GM21390 (cell line): ENCODE measurements at regions not wholly inside any gene's neighbourhood (a gene's known extent, or its start where the extent isn't known, plus 50 kb on each side); places are given as distances from the start of the nearest gene placed in this dataset.
"Not testable (repeated sequence)": the region's sequence is repeated elsewhere in the genome, so short reads cannot be mapped to it uniquely, and the experiment has no call there.

Source experiments
- ATAC-seq: cut with Tn5 transposase; IDR thresholded peaks from one replicate; pipeline ENCODE4 v1.9.1; 2021; ENCODE audit not compliant: unreplicated experiment

DNA sequence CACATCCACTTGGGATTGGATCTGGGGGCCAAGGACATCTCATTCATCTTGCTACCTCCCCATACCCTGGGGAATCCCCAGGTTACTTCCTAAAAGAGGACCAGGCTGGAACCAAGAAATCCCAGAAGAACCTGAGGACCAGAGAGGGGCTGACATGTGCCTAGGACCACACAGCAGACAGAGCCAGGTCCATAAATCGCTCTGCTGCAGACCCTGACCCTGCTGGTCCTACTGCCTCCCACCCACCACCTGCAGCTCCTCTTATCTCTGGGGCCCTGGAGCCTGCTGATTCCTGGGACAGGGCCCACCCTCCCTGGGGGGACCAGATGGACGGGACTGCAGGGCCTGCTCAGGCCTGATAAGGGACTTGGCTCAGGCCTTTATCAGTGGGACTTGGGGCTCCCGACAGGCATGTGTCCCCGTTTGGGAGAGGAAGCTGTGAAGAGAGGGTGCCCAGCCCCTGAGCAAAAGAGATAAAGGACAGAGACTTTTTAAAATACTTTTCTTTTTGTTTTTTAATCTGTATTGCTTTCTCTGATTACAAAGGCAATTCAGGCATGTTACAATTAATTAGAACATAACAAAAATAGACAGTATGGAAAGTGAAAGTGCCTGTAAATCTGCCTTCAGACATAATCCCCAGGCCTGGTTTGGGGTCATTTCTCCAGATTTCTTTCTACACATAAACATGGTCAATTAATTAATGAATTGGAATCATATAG, 101.3 kb upstream of the LARP1 start:
- no peak for ATAC-seq

DNA sequence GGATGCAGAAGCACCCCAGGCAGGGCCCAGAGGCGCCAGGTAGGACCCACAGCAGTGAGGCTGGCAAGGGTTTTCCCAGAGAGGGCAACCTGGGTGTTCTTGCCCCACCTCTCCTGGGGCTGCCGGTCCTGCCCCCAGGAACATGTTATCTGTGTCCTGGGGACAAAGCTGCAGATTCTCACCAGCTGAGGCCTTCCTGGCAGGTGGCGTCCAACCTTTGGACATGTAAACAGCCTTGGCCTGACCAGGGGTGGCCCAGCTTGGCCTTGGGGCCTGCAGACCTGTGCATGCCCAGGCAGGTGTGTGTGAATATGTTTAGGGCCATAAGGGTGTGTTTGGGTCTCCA, 101.8 kb upstream of the LARP1 start:
- ATAC-seq, result no peak

DNA sequence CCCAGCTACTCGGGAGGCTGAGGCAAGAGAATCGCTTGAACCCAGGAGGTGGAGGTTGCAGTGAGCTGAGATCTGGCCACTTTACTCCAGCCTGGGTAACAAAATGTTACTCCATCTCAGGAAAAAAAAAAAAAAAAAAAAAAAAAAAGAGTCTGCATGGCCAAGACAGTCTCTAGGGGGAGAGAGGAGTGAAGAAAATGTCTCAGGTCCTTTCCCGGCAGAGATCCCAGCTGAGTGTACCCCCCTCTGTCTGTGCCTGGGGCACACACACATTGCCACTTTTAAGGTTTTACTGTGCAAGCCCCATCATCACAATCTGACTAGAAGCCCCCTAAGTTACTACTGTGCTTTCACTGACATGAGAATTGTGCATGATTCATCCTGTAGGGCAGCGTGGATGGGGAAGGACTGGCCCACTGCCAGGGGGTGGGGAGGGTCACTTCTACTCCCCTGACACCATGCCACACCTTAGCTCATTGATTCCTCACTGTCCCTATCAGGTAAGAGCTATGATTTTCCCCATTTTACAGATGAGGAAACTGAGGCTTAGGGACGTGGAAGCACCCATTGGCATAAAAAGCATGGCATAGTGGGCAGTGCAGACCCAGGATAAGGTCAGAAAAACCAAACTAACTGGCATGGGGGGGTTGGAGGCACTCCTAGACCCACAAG, 102.3 kb upstream of the LARP1 start:
- ATAC-seq, result no peak

DNA sequence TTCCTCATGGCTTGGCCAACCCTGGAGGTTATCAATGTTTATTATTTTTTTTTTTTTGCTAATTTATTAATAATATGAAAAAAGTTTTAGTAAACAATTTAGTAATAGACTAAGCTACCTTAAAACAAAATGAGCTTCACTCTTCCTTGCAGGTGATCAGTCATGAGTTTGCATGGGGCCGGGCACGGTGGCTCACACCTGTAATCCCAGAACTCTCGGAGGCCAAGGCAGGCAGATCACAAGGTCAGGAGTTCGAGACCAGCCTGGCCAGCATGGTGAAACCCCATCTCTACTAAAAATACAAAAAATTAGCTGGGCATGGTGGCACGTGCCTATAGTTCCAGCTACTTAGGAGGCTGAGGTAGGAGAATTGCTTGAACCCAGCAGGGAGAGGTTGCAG, 103.4 kb upstream of the LARP1 start:
- not testable (repeated sequence) for ATAC-seq

DNA sequence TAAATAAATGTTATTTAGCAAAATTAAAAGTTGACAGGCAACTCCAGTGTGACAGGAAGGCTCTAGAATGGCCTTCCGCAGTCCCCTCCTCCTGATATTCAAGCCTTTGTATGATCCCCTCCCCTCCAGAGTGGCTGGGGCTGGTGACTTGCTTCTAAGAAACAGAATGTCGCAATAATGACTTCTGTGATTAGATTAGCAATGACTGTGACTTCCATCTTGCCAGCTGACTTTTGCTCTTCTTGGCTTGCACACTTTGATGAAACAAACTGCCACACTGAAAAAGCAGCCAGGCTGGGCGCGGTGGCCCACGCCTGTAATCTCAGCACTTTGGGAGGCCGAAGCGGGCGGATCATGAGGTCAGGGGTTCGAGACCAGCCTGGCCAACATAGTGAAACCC, 106.5 kb upstream of the LARP1 start:
- ATAC-seq, result no peak

DNA sequence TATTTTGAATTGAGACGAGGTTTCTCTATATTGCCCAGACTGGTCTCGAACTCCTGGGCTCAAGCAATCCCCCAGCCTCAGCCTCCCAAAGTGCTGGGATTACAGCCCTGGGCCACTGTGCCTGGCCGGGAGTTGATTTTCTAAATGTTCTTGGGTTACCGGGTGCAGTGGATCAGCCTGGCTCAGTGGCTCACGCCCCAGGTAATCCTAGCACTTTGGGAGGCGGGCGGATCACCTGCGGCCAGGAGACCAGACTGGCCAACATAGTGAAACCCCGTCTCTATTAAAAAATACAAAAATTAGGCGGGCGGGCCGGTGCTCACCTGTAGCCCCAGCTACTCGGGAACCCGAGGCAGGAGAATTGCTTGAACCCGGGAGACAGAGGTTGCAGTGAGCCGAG, 106.9 kb upstream of the LARP1 start:
- ATAC-seq, result no peak

DNA sequence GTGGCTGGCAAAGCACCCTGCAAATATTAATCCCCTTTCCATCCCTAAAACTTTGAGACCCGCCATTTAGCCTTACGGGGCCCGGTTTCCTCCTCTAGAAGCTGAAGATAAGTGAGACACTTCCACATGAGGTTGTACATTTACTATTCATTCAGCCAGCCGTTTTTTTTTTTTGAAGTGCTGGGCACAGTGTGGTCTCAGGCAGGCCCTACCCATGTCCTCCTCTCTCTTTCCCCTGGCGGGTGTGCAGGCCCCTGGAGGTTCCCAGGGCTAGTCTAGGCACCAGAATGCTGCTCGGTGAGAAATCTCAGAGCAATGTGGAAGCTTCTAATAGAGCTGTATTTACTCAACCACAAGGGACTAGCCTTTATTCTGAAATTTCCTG, 107.4 kb upstream of the LARP1 start:
- no peak for ATAC-seq

DNA sequence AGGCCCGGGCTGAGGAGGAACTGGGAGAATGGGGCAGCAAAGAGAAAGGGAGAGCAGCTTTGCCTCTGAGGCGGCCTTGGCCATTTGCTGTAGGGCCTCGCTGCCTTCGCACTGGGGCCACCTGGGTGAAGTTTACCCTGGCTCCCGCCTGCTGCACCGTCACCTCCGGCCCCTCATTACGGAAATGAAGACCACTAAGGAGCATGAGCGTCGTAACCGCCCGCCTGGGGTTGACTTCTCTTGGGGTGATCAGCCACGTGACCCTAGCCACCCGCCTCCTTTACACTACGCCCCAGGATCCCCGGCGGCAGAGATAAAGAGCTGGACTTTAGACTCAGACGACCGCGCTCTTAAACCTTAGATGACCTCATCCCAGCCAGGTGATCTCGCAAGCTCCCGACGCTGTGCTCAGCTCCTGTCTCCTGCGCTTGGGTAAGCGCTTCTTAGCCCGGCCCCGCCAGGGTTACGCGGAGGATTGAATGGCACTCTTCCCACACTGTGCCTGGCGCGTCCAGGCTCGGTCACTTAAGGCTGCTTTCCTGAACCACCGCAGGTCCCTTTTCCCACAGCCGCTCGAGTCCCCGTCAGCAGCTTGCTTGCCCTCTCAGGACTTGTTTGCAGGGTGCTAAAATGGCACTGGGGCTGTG, 107.9 kb upstream of the LARP1 start:
- peak; percentile 50 for ATAC-seq

DNA sequence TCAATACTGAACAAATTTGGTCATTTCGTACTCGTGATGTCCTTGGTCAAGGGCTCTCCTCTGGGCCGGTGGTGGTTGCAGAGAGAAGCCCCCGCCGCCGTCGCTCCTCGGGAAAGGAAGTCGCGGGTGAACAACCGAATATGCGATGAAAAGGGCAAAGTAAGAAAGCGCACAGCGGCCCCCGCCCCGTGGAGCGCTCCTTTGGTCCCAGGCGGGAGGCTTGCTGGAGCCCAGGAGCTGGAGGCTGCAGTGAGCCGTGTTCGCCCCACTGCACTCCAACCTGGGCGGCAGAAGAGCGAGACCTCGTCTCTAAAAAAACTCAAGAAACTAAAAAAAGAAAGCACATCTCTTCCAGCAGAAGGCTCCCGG, 108.4 kb upstream of the LARP1 start:
- ATAC-seq, result peak; percentile 25

DNA sequence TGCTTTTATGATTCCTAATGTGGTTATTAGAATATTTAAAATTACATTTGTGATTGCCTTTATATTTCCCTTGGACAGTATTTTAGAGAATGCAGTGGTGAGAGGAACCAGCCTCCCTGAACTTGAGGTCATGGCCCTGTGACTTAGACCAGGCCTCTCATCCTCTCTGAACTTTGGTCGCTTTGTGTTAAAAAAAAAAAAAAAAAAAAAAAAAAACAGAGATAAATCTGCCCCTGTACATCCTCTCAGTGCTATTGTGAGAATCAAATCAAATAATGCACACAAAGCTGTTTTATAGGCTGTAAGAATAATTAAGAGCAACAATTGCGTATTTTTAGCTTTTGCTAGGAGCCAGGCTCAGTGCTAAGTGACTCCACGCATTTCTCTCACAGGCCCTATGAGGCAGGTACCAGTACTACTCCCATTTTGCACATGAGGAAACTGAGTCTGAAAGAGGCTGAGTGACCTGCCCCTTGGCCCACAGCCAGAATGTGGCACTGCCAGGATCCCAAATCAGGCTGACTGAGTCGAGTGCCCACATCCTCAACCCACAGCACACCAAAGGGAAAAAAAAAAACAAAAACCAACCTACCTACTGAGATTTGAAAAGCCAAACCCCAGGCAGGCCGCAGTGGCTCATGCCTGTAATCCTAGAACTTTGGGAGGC, 110.3 kb upstream of the LARP1 start:
- ATAC-seq, result no peak

DNA sequence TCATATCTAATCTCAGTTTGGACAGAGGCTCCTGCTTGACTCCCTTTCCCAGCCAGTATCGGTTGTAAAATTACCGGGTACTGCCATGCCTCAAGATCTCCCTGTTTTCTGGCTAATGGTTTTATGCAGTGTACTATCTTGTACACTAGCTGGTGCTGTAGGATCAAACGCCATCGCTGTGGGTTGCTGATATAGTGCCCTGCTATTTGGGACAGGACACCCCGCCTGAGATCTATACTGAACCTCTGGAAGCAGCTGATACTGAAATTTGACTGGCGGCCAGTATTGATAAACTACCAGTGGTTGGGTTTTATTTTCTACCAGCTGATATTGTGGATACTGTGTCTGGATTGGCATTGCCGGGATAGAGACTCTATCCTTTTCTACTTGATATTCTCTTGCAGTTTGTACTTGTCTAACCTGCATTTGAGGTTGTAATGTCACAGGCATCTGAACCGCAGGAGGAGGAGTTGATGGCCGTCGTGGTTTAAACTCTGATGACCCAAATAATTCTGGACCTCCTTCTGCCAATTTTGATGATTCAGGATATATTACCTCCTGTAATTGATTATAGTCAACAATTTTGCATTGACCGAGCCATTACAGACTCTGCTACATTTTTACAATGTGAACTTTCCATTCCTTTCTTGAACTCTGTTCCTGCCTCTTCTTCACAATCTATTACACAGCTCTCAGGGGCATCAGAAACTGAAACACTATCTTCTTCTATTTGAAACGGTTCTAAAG, 112.5 kb upstream of the LARP1 start:
- ATAC-seq, result peak; percentile 63

DNA sequence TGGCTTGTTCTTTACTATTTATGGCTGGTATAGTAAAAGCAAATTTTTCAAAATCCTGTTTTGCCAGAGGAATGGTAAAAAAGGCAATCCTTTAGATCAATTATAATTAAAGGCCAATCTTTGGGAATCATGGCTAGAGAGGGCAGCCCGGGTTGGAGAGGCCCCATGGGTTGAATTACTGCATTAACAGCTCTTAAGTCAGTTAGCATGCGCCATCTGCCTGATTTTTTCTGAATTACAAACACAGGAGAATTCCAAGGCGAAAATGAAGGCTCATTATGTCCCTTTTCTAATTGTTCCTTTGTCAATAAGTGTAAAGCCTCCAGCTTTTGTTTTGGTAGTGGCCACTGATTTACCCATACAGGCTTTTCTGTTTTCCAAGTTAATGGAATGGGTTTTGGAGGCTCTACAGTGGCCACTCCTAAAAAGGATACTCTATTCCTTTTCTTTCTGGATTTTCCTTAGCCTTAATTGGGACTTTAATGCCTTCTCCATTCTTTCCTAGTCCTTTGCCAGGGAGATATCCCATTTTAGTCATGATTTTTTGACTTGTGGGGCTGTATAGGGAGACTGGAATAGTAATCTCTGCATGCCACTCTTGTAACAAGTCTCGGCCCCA, 114.9 kb upstream of the LARP1 start:
- ATAC-seq, result not testable (repeated sequence)

DNA sequence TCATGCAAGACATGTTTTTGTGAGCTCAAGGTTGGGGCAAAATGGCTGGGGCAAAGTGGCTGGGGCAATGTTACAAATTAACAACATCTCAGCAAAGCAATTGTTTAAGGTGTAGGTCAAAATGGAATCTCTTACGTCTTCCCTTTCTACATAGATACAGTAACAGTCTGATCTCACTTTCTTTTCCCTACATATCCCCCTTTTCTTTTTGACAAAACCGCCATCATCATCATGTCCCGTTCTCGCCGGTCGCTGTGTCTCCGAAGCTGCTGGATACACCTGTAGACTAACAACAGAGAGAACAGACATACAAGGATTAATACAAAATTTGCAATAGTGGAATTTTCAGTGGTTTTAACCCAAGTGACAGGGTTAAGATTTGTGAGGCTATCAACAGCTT, 118.4 kb upstream of the LARP1 start:
- not testable (repeated sequence) for ATAC-seq

DNA sequence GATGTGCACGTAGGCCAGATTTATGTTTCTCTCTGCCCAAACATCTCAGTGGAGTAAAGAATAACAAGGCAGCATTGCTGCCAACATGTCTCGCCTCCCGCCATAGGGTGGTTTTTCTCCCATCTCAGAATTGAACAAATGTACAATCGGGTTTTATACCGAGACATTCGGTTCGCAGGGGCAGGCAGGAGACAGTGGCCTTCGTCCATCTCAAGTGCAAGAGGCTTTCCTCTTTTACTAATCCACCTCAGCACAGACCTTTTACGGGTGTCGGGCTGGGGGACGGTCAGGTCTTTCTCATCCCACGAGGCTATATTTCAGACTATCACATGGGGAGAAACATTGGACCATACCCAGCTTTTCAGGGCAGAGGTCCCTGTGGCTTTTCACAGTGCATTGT, 118.9 kb upstream of the LARP1 start:
- not testable (repeated sequence) for ATAC-seq

DNA sequence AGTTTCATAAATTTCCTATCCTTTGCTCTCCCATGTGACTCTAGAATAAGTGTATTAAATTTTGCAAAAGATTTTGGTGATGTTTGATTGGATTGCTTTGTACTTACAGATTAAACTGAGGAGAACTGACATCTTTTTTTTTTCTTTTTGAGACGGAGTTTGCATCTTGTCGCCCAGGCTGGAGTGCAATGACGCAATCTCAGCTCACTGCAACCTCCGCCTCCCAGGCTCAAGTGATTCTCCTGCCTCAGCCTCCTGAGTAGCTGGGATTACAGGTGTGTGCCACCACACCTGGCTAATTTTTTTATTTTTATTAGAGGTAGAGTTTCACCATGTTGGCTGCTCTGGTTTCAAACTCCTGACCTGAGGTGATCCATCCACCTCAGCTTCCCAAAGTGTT, 121.4 kb upstream of the LARP1 start:
- not testable (repeated sequence) for ATAC-seq

DNA sequence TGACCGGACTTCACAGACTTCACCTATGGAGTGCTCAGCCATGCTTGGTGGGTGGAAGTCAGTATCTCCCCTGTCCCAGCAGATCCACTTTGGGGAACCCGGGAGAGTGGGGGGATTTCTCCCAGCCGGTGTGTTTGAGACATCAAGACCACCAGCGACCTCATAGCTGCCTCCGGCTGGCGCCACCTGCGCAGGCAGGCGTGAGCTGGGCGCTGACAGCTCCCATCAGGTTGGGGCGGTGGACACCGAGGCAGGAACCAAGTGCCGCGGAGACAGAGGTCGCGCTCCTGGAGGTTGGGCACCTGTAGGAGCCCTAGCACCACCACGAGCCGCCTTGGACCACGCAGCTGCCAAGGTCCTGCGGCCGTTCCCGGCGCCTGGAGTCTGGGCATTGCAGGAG, 124.0 kb upstream of the LARP1 start:
- no peak for ATAC-seq

DNA sequence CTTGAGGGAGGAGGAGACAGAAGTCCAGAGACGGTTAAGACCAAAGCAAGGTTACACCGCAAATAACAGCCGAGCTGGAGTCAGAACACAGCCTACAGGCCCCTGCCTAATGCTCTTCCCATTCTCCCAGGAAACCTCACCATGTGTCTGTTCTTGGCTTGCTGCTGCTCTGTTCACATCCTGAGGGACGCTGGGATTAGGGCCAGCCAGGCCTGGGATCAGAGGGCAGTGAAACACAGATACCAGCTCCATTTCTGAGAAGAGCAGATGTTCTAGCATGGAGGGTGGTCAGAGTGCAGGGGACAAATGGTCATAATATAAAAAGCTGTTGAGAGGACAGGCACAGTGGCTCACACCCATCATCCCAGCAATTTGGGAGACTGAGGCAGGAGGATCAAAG, 124.8 kb upstream of the LARP1 start:
- no peak for ATAC-seq

DNA sequence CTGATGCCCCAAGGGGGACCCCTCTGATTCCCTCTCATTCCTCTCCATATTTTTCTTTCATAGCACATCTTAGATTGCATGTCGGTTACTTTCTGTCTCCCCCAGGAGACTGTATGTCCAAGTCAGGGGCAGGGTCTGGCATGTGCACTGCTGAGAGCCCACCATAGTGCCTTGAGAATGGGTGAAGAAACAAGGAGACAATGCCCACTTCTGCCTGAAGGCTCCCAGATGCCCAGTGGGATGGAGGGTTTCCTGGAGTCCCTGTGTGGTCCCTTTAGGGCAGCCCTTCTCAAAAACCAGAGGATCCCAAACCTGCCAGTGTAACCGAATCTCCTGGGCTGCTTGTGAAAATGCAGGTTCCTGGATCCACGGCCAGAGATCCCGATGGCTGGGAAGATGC, 126.5 kb upstream of the LARP1 start:
- no peak for ATAC-seq

DNA sequence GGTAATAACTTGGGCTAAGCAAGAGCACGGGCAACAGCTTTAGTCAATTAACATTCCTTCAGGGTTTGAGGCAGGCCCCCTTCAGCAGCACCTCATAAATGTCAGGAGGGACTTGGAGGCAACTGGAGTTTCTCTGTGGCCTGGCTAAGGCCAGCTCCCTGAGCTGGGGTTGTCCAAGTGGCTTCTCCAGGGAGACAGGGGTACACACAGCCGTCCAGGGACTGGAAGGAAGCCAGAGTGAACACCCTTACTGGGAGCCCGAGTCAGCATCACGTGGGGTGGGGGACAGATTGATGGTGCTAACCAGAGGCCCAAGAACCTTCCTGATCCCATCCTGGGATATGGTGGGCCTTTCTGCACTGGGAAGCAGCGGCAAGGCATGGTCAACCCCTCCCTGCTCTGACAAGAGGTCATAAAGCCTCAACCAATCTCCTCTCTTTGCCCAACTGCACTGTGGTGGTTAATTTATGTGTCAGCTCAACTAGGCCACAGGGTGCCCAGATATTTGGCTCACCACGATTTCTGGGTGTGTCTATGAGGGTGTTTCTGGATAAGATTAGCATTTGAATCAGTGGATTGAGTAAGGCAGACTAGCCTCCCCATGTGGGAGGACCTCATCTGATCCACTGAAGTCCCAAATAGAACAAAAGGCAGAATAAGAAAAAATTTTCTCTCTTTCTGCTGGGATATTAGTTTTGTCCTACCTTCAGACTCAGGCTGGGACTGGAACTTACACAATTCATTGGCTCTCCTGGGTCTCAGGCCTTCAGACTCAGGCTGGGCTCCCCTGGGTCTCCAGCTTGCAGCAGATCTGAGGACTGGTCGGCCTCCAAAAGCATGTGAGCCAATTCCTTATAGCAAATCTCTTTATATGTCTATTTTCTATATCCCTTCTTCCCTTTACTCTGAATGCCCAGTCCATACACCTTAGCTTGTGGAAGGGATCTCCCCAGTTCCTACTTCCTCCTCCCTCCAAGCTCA, 127.2 kb upstream of the LARP1 start:
- no peak for ATAC-seq
